TTC549 (cell line): ENCODE measurements at regions not wholly inside any gene's neighbourhood (a gene's known extent, or its start where the extent isn't known, plus 50 kb on each side); places are given as distances from the start of the nearest gene placed in this dataset.

ENCODE experiments used
- FAIRE-seq: peaks from 2 replicates; lab custom pipeline; 2012; peaks lifted over from hg19 to GRCh38; lab: Jason Lieb, UNC

DNA sequence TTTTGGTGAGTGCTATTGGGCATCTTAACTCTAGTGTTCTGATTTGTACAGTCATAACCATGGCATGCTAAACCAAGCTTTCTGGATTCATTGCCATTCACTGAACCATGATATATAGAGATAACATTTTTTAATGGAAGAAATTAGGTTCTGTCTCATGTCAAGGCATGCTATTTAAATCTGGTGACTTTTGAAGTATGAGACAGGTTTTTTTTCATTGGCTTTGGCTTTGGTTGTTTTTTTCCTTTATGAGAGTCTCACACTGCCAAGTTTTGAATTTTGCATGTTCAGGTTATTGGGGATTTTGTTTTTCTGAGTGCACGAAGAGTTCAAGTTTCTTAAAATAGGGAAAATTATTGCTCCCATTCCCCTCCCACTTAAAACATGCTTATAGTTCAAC is 141.3 kb upstream of the ADAMTS5 start:
- FAIRE-seq = no peak

DNA sequence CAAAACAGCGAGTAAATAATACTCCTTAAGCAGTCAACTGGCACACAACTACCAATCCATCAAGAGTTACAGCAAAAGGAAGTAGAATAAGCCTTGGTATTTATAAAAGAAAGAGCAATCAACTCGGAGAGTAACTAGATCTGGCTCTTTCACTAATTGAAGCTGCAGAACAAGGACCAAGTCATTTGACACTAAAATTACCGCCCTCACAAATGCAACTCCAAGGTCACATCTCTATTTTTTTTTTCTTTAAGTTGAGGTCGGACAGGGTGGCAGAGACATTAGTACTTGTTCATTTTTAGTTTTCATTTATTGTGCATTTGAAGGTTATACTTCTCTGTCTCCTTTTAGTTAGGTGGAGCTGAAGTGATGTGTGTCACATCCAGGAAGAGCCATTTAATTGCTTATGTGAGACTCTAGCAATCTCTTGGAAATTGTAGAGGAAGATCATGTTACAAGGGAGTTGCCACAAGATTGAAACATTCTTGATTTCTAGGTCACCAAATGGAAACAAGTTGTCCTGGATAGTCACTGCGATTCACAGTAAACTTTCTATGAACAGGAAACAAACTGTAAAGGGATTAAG is 138.1 kb upstream of the ADAMTS5 start:
- FAIRE-seq = no peak

DNA sequence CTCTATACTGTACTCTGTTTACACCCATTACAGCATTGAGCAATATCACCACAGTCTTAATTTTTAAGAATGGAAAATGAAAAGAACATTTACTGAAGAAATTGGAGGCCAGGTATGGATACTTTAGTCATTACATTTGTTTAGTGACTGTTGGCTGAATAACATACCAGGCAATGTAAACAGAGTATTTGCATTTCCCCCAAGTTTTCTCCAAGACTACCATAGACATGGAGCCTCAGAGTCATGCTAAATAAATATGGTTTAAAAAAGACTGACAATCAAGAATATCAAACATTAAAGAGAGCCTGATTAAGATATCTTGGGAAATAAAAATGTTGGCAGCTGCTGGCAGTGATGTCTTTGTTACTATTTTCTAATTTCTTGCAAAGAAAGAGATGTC is 136.9 kb upstream of the ADAMTS5 start:
- FAIRE-seq = no peak

DNA sequence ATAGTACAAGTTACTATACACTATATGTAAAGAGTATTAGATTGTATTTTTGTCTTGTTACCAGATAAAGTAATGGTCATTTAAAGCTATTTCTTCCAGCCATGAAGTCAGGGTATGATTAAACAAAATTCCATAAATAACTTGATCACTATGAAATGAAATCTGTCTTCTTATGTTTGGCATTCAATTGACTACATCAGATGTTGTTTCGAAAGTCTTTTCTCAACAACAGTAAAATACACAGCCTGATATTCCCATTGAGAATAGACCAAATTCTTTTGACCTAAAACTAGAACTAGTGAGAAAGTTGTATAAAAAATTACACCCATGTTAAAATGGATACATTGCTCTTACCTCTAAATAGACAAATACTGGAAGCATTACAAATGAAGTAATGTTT is 134.6 kb upstream of the ADAMTS5 start:
- FAIRE-seq = no peak

DNA sequence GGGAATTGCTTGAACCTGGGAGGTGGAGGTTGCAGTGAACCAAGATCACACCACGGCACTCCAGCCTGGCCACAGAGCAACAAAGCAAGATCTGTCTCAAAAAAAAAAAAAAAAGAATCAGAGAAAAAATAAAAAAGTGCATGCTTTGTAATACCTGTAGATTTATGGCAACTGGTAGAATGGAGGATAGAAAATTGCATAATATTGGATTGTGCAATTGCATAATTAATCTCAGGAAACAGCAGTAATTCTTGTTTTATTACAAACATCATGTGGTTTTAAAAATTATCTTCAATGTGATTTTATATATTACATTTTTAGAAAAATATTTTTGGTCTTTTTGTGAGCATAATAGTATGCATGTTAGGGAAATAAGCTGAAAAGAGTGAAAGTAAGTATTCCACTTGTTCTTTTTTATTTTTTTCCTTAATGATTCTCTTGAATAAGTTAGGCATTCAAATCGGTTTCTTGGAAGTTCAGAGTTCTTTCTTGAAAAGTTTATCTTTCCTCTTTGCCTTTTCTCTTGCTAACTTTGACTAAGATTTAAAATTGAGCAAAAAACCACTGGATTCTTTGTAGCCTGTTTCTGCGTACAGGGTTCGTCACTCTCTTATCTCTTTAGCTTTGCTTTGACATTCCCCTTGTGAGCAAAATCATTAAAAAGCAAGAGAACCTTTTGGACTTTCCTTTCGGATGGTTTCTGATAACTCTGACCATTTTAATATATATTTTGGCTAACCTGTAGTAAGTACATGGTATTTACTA is 127.5 kb upstream of the ADAMTS5 start:
- no peak for FAIRE-seq

DNA sequence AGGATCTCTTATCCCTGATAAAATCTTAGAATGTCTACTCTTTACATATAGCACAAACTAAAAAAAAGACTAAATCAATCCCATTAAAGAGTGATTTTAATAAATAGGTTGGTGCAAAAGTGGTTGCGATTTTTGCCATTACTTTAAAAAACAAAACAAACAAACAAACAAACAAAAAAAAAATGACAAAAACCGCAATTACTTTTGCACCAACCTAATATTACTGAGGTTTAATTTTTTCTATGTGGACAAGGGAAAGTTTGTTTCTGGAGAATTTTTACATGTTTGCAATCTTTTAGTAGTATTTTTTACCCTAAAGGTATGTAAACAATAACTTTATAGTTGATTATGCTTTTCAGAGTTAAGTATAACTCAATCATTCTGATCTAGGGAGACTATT is 119.7 kb upstream of the ADAMTS5 start:
- no peak for FAIRE-seq

DNA sequence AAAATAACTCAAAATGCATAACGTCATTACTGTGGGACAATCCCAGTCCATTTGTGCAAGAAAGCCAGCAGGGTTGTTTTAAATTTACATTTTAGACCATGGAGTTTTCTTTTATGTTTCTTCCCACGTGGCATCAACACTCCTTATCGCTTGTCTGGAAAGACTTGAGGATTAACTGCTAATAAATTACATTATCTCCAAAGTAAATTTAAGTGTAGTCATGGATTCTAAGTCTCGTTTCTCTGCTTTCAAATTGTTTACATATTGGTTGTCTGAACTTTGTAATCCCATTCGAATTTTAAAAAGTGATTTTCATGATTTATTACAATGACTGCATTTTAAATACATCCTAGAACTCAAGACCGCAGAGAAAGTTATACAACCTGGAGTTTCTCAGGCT is 119.3 kb upstream of the ADAMTS5 start:
- FAIRE-seq = no peak

DNA sequence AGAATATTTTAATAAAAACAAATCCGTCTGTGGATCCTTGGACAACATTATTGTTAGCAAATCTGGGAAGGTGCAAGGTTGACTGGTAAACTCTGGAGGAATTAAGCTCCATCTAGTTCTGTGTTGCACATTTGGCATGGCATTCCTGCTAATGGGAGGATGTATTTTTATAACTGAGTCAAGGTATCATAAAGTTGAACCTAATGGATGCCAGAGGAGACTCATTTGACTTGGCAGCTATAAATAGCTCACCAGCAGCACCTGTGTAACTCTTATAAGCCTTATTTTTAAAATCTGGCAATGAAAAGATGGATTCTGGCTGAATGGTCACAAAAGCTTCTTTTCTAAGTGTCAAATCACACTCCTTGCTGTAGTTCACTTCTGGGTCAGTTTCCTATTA is 118.5 kb upstream of the ADAMTS5 start:
- no peak for FAIRE-seq

DNA sequence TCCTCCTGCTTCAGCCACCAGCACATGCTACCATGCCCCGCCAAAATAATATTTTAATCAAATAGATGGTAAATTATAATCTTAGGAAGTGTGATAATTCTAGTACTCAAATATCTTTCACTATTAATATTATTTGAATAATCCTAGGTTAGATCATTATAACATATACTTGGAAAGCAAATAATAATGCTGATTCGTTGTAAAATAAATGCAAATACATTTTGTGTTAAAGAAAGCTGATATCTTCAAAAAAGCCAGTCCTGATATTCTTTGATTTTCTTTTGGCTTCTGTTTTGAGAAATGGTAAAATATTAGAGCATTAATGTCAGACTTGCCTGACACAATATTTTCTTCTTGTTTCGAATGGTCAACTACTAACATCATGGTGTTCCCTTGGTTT is 116.3 kb upstream of the ADAMTS5 start:
- no peak for FAIRE-seq

DNA sequence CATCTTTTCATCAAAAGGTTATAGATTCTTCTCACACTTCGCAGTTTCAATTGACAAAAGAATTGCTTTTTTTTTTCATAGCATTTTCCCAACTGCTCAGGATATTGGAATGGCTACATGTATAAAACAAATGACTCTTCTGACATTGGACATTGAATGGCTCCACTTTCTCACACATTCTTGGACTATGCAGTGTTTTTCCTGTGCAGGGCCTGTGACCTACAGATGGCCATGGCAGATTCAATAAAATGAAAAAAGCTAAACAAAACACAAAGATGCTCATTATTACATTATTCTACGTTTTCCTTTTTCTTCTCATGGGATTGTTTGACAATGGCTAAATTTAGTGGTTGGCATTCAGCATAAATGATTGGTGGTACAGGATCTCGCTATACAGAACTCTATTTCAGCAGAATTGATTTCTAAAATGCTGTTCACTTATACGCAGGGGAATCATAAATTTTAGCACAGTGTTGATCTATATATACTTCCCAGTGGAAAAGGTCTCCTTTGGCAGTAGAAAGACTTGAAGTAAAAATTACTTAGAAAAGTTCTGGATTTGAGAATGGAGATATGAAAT is 115.6 kb upstream of the ADAMTS5 start:
- FAIRE-seq = no peak

DNA sequence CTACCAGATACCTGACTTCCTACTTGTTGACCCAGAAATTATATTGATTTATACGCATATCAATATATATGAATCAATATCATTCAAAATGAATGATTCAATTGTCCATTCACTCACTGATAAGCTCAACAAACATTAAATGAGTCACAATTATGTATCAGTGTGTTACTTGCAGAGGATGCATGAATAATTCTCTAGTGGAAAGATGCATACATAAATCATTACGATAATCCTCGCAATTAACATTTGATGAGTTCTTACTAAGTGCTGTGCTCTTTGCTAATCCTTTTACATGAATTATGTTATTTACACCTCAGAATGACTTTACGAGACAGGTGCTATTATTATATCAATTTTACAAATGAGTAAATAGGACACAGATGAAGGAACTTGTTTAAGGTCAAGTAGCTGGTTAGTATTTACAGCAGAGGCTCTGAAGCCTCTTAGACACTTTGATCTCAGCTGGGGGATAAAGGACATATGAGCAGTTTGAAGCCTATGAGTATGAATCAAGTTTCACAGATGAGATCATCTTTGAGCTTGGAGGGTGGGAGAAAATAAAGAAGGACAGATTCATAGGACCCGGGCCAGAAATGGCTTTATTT is 112.8 kb upstream of the ADAMTS5 start:
- no peak for FAIRE-seq

DNA sequence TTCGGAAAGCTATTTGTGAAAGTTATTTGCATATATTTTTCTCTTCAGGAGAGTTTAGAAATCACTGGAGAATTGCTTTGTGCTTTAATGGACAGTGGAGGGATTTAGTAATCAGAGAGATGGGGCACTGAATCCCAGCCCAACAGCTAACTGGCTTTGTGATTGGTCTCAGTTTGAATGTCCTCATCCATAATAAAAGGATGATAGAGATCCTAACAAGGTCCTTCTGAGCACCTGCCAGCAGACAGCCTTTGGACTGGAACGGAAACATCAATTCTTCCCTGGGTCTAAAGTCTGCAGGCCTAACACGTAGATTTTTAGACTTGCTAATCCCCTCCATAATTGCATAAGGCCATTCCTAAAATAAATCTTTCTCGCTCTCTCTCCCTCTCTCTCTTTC is 112.0 kb upstream of the ADAMTS5 start:
- FAIRE-seq = no peak

DNA sequence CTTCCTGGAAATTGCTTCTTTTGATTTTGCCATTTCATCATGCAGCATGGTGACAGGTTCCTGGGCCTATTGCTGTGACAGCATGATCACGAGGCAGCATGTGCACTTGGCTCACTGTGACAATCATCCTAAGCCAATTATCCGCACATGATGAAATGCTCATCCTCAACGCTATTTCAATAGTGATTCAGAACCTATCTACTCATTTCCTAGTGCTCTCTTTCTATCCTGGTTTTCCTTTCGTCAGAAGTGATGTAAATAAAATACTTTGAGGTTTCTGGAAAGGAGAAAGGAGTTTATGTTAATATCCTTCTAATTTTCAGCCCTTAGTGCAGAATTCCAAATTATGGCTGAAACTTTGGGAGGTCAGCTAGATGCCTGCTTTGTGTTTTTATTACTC is 110.6 kb upstream of the ADAMTS5 start:
- FAIRE-seq = no peak

DNA sequence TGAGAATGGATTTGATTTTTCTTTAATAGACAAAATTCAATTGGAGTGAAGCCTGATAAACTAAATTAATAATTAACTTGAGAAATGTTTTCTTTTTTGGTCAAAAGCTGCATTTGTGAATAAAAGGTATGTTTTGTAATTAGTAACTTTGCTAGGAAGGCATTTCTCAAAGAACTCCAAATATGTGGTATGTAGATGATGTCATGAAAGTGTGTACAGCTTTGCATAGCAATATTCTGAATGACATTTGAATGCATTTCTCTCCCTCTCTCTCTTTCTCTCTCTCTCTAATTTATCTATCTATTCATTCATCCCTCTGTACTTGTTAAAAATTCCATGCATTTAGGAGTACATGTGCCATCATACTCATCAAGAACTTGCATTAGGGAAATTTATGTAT is 109.1 kb upstream of the ADAMTS5 start:
- no peak for FAIRE-seq

DNA sequence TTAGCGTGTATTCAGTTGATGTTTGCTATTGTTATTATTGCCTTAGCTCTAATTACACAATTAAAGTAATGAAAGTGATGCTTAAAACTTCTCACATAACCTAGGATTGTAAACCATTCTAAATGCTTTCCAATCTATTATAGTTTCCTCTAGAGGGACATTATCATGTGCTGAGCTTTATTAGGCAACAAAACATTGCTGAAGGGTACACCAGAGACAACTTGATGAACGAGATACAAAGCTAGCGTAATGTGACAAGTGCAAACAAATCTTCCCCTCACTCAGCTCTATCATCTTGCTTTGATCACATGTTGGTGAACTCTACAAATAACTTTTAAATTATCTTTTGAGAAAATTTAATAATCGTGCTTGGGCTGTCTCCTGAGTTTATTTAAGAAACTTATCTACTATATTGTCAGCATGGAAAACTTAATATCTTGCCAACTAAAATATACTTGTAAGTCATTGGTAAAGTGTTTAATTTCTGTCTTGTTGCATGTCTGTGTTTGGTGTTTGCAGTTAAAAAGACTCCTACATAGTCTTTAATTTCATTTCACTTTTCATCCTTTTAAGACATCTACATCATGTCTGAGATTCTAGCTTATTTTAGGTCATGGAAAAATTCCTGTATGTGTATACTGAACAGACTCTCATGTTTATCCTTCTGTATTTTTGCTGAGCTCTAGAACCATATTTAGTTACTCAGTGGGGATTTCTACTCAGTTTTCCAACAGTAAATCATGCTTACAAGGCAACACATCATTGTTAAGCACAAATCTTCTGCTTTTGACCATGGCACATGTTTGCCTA is 104.2 kb upstream of the ADAMTS5 start:
- FAIRE-seq = no peak

DNA sequence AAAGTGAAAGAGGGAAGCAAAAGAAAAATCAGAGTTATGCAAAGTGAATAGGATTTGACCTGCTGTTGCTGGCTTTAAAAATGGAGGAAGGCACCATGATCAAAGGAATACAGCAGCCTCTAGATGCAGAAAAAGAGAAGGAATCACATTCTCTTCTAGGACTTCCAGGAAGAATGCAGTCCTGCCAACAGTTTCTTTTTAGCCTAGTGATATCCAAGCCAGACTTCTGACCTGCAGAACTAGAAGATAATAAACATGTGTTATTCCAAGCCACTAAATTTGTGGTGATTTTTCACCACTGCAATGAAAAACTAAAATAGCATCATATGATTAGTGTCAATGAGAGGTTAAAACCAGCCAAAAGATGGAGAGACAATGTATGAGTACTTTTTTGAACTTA is 101.9 kb upstream of the ADAMTS5 start:
- no peak for FAIRE-seq

DNA sequence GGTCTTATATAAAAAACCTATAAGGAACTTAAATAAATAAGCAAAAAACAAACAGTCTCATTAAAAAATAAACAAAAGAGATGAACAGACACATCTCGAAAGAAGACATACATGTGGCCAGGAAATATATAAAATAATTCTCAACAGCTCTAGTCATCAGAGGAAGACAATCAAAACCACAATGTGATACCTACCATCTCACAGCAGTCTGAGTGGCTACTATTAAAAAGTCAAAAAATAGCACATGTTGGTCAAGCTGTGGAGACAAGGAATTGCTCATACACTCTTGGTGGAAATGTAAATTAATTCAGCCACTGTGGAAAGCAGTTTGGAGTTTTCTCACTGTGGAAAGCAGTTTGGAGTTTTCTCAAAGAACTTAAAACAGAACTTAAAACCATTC is 100.3 kb upstream of the ADAMTS5 start:
- FAIRE-seq = no peak

DNA sequence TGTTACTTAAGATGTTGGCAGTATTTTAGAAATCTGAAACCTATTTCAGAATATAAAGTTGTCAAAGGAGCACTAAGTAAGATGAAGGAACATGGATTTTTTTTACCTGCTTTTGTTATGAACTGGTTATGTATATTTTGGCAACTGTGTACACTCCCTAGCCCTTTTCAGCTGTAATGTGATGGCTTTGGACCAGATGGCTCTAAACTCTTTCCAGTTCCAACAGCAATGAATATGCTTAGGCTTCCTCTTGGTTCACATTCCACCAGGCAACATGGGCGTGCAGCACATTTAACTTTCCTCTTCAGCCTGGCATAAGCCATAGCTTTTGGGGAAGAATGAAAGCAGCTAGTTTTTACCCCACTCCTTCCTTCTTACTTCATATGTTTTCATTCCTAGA is 95.6 kb upstream of the ADAMTS5 start:
- FAIRE-seq = no peak

DNA sequence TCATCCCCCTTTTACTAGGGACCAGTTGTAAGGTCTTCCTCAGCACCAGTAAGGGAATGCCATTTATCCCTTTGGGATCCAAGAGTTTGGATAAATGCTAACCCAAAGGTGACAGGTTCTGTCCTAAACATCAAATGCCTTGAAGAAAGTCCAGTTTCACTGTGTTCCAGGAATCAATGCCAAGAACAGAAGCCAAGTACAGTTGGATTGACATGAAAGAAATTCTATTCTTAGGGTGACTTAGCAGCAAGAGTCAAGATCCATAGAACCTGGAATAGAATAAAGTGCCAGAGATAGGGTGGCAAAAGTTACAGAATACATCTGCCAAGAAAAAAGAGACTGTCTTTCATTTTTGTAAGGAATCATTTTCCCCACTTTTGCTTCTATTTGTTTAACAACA is 94.9 kb upstream of the ADAMTS5 start:
- FAIRE-seq = no peak

DNA sequence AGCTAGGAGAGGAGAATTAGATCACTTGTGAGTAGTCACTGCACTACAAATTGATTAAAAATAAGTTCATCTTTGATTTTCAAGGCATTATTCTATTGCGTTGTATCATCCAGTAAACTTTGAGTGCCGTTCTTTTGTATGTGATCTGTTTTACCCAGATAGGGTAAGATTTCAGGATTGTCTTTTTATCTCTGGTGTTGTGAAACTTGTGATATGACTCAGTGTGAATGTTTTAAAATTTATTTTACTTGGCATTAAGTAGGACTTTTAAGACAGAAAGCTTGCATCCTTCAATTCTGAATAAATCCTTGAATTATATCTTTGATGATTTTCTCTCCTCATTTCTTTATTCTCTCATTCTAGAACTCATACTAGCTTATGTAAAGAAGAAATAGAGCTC is 93.3 kb upstream of the ADAMTS5 start:
- no peak for FAIRE-seq

DNA sequence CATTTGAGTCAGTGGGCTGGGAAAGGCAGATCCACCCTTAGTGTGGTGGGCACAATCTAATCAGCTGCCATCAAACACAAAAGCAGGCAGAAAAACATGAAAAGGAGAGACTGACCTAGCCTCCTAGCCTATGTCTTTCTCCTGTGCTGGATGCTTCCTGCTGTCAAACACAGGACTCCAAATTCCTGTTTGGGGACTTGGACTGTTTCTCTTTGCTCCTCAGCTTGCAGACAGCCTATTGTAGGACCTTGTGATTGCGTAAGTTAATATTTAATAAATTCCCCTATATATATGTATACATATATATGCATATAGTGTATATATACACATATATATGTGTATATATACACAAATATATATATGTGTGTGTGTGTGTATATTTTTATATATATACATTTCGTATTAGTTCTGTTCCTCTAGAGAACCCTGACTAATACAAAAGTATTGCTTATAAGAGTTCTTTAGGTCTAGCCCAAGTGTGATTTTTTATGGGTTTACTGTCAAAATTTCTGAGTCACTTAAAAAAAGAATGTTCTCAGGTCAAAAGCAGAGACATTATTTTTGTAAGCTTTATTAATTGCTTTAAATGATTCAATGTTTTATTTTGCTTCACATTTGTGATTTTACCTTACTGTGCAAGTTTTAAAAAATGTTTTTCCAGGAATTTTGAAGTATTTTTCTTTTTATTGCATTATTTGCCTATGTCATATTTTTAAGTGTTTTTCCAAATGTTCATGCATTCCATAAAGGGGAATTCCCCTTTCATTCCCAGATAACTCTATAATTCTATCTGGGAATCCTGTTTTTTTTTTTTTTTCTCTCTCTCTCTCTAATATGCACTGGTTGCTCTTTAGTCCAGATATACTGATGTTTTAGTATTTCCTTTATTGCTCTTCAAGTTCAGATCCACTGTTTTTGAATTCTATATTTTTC is 92.1 kb upstream of the ADAMTS5 start:
- FAIRE-seq = no peak

DNA sequence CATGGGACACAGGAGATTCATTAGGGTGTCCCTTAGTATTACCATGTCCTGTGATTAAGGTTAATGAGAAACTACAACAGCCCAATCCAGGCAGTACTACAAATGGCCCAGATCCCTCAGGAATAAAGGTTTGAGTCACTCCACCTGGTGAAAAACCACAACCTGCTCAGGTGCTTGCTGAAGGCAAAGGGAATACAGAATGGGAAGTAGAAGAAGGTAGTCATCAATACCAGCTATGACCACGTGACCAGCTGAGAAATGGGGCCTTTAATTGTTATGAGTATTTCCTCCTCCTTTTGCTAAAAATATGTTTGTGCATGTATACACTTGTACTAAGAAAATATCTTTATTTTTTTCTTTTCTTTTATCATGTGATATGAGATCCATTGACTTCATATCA is 91.1 kb upstream of the ADAMTS5 start:
- no peak for FAIRE-seq
